KBM-7 (cell line): ENCODE measurements at regions not wholly inside any gene's neighbourhood (a gene's known extent, or its start where the extent isn't known, plus 50 kb on each side); places are given as distances from the start of the nearest gene placed in this dataset.
"Not testable (repeated sequence)": the region's sequence is repeated elsewhere in the genome, so short reads cannot be mapped to it uniquely, and the experiment has no call there.

Experiments used
- DNase-seq: peaks from one replicate; pipeline ENCODE4 v3.0.0-alpha.2; 2015
- in situ Hi-C: fragments of 300-500 bp; cut with MboI; formaldehyde crosslinking; loops from 2 replicates; pipeline ENCODE4 v1.14.3; 2020; ENCODE audit warnings: low sequenced_read_pairs, low pct_unique_long_range_greater_than_20kb, mixed read lengths

- DNase-seq, result no peak
- in situ Hi-C loops, result no loop called here
Observed at GRCh38 chr3:34155108-34155507, 356.7 kb downstream of the PDCD6IP start.

- in situ Hi-C loops, result no loop called here
- DNase-seq, result no peak
Observed at GRCh38 chr3:34155666-34156065, 357.2 kb downstream of the PDCD6IP start.

GRCh38 chr3:34157491-34157890 is 359.1 kb downstream of the PDCD6IP start:
- in situ Hi-C loops, result no loop called here
- no peak for DNase-seq

- no peak for DNase-seq
- in situ Hi-C loops, result no loop called here
Observed at GRCh38 chr3:34159613-34160420, 361.4 kb downstream of the PDCD6IP start.

GRCh38 chr3:34169636-34170035 is 371.2 kb downstream of the PDCD6IP start:
- in situ Hi-C loops, DNase-seq: not testable (repeated sequence)

- in situ Hi-C loops, result no loop called here
- no peak for DNase-seq
Observed at GRCh38 chr3:34174740-34175139, 376.3 kb downstream of the PDCD6IP start.

GRCh38 chr3:34175636-34176176 is 377.3 kb downstream of the PDCD6IP start:
- DNase-seq, result no peak
- in situ Hi-C loops, result no loop called here

- in situ Hi-C loops, result no loop called here
- DNase-seq, result no peak
Observed at GRCh38 chr3:34176723-34177122, 378.3 kb downstream of the PDCD6IP start.

- in situ Hi-C loops, result no loop called here
- DNase-seq, result no peak
Observed at GRCh38 chr3:34178415-34178814, 380.0 kb downstream of the PDCD6IP start.

- DNase-seq, result no peak
- in situ Hi-C loops, result no loop called here
Observed at GRCh38 chr3:34179716-34180115, 381.3 kb downstream of the PDCD6IP start.

GRCh38 chr3:34180532-34180931 is 382.1 kb downstream of the PDCD6IP start:
- in situ Hi-C loops, result no loop called here
- DNase-seq, result no peak

- in situ Hi-C loops, result no loop called here
- no peak for DNase-seq
Observed at GRCh38 chr3:34183114-34183513, 384.7 kb downstream of the PDCD6IP start.

GRCh38 chr3:34183611-34184340 is 385.3 kb downstream of the PDCD6IP start:
- no peak for DNase-seq
- in situ Hi-C loops, result no loop called here

- in situ Hi-C loops, result no loop called here
- DNase-seq, result no peak
Observed at GRCh38 chr3:34185301-34185700, 386.9 kb downstream of the PDCD6IP start.

- in situ Hi-C loops, result no loop called here
- DNase-seq, result no peak
Observed at GRCh38 chr3:34189133-34189532, 390.7 kb downstream of the PDCD6IP start.

- no peak for DNase-seq
- in situ Hi-C loops, result no loop called here
Observed at GRCh38 chr3:34196914-34197313, 398.5 kb downstream of the PDCD6IP start.

GRCh38 chr3:34198309-34198708 is 399.9 kb downstream of the PDCD6IP start:
- in situ Hi-C loops, result no loop called here
- no peak for DNase-seq

GRCh38 chr3:34200576-34200975 is 402.1 kb downstream of the PDCD6IP start:
- in situ Hi-C loops, result no loop called here
- DNase-seq, result no peak

- in situ Hi-C loops, result no loop called here
- no peak for DNase-seq
Observed at GRCh38 chr3:34202975-34203374, 404.5 kb downstream of the PDCD6IP start.

- in situ Hi-C loops, result no loop called here
- no peak for DNase-seq
Observed at GRCh38 chr3:34203386-34203785, 405.0 kb downstream of the PDCD6IP start.
